NB4 (cell line): ENCODE measurements at regions not wholly inside any gene's neighbourhood (a gene's known extent, or its start where the extent isn't known, plus 50 kb on each side); places are given as distances from the start of the nearest gene placed in this dataset.

Experiments
- CTCF ChIP-seq: IDR thresholded peaks from one replicate; pipeline ENCODE4 v1.5.1; 2012; ENCODE audit warnings: low read depth, low read length
- POLR2A ChIP-seq: IDR thresholded peaks from 2 replicates; pipeline ENCODE4 v1.6.1; 2011; ENCODE audit warnings: mild to moderate bottlenecking; ENCODE audit not compliant: insufficient read length; ENCODE audit errors: extremely low read depth

GRCh38 chr2:136492901-136493300 is 272.4 kb upstream of the THSD7B start:
- TF ChIP-seq CTCF (no peak), POLR2A (no peak)
